ENCODE measurements at regions not wholly inside any gene's neighbourhood (a gene's known extent, or its start where the extent isn't known, plus 50 kb on each side); places are given as distances from the start of the nearest gene placed in this dataset.

DNA sequence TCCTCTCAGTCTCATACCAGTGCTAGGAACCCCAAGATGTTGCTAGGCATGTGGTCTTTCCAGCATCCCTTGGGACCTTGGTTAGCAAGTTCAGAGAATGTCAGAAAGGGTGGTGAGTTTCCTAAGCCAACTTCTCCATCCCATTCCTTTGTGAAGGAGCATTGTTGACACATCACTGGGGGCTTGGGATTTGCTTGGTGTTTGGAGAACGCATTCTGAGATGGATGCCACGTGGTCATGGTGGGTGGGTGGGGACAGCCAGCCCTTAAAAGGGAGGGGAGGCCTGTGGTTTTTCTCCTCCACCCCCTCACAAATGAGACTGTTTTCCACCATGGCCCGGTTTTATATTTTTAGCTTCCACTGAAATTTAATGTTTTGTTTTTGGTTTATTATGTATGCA lies 83.3 kb upstream of the ZNF536 start:
- TF ChIP-seq, protein P1, sequence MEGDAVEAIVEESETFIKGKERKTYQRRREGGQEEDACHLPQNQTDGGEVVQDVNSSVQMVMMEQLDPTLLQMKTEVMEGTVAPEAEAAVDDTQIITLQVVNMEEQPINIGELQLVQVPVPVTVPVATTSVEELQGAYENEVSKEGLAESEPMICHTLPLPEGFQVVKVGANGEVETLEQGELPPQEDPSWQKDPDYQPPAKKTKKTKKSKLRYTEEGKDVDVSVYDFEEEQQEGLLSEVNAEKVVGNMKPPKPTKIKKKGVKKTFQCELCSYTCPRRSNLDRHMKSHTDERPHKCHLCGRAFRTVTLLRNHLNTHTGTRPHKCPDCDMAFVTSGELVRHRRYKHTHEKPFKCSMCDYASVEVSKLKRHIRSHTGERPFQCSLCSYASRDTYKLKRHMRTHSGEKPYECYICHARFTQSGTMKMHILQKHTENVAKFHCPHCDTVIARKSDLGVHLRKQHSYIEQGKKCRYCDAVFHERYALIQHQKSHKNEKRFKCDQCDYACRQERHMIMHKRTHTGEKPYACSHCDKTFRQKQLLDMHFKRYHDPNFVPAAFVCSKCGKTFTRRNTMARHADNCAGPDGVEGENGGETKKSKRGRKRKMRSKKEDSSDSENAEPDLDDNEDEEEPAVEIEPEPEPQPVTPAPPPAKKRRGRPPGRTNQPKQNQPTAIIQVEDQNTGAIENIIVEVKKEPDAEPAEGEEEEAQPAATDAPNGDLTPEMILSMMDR (conservative IDR thresholded peaks at IDR 0.05 in 1 of 2, IDR thresholded peaks at IDR 0.05 in 1 of 2; ENCODE audit: extremely low read depth in 1 of 2, insufficient read depth in 1 of 2, low read depth in 1 of 2, low read length in 2 of 2), result no peak
- no peak for TF ChIP-seq EZH2 (IDR thresholded peaks at IDR 0.05; ENCODE audit: borderline replicate concordance, low read length)
